HG03442 (cell line): ENCODE measurements at regions not wholly inside any gene's neighbourhood (a gene's known extent, or its start where the extent isn't known, plus 50 kb on each side); places are given as distances from the start of the nearest gene placed in this dataset.

Source experiments
- ATAC-seq: cut with Tn5 transposase; IDR thresholded peaks from one replicate; pipeline ENCODE4 v1.9.1; 2021; ENCODE audit warnings: mild to moderate bottlenecking, moderate library complexity; ENCODE audit not compliant: unreplicated experiment

DNA sequence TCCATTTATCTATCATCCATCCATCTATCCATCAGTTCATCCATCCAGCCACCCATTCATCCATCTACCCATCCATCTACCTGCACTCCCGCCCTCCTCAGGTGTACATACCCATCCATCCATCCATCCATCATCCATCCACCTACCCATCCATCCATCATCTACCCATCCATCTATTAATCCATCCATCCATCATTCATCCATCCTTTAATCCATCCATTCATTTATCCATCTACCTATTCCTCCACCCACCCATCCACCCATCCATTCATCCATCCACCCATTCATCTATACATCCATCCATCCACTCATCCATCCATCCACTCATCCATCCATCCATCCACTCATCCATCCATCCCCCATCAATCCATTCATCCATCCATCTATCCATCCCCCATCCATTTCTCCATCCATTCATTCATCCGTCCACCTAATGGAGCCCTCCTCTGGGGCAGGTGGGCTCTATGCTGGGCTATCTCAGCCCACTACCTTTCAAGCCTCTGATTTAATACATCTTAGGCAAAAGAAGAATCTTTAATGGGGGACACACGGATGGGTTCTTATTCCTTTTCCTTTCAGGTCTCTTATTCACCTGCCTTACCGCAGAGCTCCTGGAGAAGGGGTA, 178.9 kb downstream of the URI1 start:
- no peak for ATAC-seq

DNA sequence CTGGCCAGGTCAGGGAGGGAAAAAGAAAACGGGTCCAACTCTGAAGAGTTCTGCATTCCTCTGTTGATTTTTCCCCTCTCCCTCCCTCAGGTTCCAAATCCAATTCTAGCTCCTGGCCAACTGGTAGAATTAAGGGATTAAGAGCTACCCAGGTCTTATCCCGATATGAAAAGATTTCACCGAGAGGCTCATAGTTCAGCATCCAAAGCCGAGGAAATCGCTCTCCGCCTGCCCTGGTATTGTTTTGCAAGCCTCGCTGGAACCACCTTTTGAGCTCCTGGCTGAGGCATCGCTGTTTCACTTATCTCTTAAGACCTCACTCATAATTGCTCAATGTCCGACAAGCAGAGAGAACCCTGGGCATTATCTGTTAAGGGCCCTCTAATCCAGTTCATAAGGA, 180.4 kb downstream of the URI1 start:
- no peak for ATAC-seq

DNA sequence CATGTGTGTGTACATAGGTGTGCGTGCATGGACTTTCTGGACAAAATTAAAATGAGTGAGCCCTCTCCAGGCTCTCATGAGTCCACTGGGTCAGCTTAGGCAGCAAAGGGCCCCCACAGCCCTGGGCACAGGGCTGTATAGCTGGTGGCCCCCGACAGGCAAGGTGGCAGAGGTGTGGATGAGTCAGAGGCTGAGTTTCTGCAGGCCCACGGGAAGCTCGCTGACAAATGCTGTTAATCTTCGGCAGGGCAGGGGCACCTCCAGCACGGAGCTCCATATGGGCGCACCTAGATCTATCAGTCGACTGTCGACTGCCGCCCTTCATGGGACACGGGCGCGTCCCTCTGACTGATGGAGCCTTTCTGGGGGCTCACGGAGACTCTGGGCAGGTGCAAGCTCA, 181.1 kb downstream of the URI1 start:
- no peak for ATAC-seq

DNA sequence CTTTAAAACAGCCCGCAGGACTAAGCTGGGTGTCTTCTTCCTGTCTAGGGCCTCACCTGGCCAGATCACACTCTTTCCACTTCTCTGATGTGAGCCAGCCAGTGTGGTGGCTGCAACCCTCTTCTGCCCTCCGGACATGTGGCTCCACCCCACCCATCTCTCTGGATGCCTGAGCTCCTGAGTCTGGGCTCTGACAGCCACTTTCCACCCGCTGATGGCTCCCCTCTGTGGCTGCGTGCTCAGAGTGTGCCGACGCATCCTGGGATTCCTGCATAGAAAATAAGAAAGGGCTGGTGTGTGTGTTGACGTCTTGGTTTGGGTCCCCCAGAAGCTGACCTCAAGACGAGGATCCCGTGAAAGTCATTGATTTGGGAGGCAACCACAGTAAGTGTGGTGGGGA, 181.6 kb downstream of the URI1 start:
- no peak for ATAC-seq

DNA sequence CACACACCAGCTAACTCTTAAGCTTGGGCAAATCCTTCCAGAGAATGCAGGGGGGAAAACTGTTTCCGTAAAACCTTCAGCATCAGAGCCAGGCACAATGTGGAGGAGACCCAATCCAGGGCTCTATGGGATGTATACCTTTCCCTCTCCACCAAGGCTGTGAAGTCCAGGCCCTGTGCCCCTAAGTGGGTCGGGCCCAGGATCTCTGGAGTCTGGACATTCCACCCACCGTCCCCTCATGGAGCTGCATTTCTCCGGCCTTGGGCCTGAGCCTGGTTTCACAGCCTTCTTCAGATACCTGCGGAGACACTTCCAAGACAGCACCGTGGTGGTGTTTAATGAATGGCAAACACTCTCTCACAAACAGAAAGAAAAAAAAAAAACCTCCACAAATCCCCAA, 186.2 kb downstream of the URI1 start:
- ATAC-seq = no peak

DNA sequence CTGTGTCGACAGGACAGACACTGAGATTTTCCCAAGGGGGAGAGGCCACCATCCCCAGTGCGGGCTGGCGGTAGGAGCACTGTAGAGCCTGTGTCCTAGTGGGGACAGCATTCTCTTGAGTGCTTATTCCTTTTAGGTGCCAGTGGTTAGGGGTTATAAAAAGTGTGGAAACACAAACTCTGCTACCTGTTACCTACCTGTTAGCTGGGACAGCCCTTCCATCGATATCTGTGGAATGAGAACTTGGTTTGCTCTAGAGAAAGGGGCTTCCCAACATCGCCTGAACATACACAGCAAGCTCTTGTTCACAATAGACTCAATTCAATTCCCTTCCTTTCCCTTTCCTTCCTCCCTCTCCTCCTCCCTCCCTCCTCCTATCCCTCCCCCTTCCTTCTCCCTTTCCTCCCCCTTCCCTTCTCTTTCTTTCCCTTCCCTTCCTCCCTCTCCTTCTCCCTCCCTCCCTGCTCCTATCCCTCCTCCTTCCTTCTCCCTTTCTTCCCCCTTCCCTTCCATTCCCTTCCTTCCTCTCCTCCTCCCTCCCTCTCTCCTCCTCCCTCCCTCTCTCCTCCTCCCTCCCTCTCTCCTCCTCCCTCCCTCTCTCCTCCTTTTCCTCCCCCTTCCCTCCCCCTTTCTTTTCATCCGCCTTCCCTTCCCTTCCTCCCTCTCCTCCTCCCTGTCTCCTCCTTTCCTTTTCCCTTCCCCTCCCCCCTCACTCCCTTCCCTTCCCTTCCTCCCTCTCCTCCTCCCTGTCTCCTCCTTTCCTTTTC, 188.5 kb downstream of the URI1 start:
- ATAC-seq = no peak

DNA sequence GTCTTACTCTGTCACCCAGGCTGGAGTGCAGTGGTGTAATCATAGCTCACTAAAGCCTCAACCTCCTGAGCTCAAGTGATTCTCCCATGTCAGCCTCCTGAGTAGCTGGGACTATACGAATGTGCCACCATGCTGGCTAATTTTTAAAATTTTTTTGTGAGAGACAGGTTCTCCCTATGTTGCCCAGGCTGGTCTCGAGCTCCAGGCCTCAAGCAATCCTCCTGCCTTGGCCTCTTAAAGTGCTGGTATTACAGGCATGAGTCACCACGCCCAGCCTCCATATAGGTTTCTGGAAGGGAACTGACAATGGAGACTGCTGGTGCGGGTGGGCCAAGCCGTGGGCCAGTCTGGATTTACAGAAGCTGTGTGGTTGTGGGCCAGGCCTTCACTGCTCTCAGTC, 189.2 kb downstream of the URI1 start:
- ATAC-seq = no peak

DNA sequence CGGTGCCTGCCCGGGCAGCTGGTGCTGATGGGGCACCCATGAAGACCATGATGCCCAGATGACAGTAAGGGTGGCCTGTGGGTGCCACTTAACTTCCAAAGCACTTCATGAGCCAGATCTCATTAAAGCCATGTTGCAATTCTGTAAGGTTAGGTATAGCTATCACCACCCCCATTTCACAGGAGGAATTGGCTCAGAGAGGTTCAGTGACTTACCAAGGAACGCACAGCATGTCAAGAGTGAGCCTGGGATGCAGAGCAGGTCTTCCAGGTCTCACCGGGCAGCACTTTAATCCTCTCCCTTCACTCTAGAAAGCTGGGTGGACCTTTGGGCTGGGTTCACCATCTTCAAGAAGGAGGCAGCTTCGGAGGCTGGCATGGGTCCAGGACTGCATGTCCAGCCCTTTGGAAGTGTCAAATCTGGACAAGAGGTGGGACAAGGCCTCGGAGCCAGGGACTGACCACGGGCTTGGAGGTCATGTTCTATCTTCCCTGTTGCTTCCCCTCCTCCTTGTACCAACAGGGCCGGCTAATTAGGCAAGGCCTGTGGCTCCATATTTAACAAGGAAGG, 189.8 kb downstream of the URI1 start:
- no peak for ATAC-seq

DNA sequence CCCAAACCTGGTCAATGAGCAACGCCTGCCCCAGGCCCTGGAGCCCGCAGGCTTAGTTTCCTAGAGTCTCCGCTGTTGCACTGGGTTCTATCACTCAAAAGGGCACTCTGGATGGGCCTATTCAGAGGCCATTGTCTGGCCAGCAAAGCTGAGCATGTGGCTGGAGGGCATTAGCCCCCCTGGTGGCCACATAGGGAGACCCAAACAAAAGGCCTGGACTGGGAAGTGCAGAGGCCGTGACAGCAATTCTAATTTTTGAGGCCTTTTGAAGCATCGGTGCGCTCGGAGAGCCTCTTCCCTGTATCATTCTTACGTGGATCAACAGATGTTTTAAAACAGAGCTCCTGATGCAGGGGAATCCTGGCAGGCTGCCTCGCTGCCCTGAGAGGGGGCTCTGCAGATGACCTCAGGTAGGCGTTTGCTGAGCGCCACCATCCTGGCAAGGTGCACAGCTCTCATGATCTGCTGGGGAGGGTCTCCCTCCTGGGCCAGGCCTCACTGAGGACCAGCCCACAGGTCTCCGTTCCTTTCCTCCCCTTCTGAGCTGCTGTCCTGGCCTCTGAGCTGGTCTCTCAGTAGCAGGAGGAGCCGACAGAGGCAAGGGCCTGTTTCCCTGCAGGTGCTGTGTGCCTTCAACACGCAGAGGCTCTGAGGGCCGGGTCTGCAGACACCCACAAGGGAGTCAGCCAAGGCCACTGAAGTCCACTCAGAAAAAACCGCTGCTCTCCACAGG, 190.5 kb downstream of the URI1 start:
- no peak for ATAC-seq

DNA sequence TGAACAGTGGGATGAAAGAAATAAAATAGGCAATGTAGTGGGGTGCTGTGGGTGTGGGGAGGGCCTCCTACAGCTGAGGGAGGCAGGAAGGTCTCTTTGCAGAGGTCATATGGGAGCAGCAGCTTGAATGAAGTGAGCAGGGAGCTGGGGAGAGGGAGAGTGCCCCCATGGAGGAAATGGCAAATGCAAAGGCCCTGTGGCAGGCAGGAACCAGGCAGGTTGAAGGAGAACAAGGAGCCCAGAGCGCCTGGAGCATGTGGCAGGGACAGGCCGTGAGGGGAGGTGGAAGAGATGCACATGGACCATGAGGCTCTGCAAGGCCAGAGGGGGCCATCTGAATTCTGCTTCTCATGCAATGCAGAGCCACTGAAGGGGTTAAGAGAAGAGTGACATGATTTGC, 191.8 kb downstream of the URI1 start:
- no peak for ATAC-seq

DNA sequence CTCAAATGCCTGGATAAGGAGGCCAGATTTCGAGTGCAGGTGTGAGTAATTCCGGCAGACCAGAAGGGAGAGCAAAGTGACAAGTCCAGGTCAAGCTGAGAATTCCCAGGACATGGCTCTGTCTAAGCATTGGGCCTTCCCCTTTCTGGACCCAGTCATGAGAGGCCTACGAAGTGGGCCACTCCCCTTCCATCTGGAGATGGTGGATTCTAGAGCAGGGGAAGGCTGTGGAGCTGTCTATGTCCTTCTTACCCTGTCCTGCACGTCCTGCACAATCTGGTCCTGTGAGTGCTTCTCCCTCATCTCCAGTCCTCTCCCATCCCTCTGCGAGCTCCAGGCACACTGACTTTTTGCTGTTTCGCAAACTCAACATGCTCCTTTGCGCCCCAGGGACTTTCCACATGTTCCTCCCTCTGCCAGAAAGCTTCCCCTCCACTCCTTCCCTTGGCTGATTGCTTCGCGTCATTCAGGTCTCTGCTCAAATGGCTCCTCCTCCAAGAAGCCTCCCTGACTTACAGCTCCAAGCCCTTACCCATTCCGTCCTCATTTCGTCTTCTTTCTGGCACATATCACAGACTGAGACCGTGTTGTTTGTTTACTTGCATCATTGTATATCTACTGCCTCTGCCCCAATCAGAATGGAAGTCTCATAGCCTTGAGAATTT, 193.2 kb downstream of the URI1 start:
- no peak for ATAC-seq

DNA sequence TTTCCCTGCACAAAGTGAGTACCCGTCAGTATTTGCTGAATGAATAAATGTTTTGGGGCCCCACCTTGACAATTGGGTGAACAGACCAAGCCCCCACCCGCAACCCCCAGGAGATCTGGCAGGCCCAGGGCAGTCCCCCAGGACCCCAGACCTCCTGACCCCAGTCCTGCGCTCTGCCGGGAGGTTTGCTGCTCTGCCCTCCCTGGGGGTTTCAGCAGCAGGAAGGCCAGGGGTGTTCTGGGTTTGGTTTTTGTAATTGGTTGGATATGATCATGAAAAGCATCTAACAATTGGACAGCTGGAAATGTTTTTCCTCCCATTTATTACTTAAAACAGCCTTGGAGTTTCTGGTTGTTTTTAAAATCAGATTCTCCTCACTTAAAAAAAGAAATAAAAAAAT, 193.8 kb downstream of the URI1 start:
- ATAC-seq = no peak

DNA sequence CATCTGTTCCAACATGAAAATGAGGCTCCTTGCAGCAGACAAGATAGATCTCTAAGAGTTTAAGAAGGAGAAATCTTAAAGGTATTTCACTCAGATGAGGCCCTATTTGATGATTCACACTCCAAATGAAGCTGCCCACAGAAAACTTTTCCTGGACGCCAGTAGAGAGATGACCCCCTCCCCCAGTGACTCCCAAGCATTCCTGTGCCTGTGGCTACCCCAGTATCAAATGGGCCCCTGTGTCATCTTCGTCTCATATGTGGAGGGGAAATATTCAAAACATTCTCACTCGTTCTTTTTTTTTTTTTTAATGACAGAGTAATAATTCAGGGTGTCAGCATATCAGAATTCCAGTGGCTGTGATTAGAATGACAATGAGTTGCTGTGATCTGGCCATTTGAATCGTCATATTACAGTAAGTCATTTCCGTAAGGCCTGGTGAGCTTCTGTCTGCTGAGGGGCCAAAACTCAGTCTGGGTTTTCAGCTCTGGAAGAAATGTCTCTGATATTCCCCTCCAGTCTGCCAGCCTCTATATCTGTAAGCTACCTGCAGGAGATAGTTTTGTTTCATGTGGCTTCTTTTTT, 194.7 kb downstream of the URI1 start:
- ATAC-seq = no peak

DNA sequence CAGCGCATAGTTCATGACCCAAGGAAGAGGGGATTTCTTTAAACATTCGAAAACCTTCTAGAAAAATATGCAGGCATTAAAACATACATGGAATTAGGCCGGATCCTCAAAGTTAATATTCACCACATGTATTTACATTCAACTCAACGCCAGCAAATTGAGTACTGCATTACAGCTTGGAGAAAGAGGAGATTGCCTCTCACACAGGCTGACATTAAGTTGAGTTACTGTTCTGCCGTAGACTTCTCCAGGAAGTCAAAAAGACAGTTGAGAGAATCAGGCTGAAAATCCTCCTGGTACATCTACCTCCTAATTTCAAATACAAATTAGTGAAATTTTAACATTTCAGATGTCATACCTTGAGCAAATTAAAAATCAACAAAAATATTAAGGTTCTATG, 195.7 kb downstream of the URI1 start:
- ATAC-seq = no peak

DNA sequence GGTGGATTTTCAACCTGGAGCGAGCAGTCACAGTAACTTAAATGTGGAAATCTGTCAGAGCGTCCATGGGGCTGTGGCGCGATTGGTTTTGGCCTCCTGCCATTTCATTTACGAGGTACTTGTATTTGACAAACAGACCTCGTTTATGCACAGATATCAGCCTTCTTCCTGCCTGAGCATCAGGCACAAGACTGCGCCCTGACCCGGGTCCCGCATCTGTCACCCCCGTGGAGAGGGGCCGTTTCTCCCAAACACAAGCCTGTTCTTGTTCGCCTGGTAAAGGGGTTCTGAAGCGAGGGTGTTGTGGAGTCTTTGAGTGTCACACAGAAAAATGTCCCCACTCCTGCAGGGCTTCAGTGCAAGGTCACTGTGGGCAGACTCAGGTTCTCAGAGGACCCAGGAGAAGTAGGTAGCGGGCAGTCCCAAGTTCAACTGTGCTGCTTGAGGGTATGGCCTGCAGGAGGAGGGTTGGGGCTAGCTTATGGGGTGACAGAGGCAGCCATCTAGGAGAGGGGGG, 202.3 kb downstream of the URI1 start:
- no peak for ATAC-seq

DNA sequence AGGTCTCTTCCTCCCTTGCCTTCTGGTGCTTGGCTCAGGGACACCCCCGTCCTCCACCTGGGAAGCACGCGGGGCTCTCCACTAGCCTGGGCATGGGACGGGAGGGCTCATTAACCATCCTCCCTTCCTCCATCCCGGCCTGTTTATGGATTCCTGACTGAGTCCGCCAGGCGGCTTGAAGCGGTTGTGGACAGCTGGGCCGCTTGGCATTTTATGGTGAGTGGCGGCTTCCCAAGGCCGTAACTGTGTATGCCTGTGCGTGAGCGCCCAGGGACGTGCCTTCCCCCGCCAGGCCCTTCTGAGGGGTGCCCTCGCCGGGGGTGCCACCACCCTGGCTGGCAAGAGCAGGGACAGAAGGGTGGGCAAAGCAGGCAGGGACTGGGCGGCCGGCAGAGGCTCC, 202.8 kb downstream of the URI1 start:
- no peak for ATAC-seq

DNA sequence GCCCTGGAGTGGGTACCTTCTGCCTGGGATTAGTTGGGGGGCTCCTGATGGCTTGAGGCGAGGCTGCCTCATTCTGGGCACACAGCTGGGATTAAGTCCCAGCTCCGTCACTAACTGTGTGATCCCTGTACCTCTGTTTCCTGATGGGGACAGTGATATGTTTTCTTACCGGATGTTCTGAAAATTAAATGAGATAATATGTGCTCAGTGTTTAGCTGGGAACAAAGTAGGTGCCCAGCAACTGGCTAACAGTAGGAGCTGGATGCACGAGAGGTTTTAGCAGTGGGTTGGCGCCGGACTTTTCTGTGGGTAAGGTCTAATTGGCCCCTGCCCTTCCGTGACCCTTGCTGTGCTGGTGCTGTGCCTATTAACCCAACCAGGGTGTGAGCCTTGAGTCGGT, 203.4 kb downstream of the URI1 start:
- ATAC-seq = no peak

DNA sequence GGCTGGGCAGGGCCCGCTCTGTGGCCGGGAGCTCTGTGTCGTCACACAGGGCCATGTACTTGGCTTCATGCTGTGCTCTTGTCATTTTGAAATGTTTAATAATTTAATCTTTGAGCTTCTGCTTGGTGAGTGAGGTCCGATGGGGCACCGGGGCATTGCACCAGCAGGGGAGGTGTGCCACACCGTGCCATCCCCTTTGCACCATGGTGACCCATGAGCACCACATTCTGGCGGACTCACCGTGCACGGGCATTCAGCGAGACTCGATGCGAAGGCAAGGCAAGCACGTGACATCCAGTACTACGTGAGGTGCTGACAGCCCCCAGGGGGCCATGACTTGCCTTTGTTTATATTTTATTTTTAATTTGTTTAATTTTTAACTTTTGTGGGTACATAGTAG, 204.3 kb downstream of the URI1 start:
- ATAC-seq = no peak

DNA sequence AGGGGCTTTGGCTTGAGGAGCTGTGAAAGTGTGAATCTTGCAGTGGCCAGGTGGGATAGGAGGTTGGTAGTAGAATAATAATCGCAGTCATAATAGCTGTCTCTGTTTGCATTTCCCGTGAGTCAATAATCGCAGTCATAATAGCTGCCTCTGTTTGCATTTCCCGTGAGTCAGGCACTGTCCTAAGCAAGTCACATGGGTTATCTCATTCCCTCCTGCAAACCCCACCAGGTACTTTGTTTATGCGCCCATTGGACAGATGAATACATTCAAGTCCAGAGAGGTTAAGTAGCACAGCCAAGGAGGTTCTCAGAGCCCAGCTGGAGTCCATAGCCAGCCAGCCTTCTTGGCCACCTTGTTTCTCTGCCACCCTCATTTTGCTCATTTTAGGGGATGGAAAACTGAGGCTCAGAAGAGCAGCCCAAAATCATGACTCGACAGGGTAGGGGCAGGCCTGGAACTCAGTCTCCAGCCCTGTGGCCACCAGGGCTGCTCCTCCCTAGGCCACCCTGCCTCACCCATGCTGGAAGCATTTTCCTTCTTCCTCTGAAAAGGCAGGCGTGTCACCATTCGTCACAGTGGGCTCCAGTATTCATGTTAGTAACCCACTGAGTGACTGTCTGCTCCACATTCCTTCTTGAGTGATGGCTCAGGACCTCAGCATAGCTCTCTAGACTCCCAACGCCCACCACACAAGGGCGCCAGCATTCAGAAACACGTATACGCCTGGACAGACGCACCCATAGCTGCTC, 206.2 kb downstream of the URI1 start:
- ATAC-seq = no peak

DNA sequence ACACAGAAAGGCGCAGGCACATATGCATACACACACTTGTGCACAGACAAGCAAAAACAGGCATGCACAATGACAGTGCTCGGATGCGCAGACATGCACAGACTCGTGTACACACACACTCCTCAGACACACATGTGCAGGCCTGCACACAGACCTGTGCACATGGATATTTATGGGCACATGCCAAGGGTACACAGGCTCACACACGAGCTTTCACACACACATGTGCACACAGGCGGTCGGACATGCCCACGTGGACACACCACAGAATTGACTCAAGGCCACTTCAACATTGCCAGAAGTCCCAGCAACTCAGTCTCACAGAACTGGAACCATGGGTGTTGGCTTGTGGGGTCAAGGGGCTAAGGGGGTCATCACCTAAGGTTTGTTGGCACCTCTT, 206.8 kb downstream of the URI1 start:
- ATAC-seq = no peak
